ENCODE measurements at regions not wholly inside any gene's neighbourhood (a gene's known extent, or its start where the extent isn't known, plus 50 kb on each side); places are given as distances from the start of the nearest gene placed in this dataset.

GRCh38 chr16:63185235-63185780, 1149.1 kb upstream of the CDH8 start:
- no peaks in the 10 kb centered on the region for H3K27me3 ChIP-seq (ENCODE audit: control insufficient read depth, insufficient read depth, low read length)

DNA sequence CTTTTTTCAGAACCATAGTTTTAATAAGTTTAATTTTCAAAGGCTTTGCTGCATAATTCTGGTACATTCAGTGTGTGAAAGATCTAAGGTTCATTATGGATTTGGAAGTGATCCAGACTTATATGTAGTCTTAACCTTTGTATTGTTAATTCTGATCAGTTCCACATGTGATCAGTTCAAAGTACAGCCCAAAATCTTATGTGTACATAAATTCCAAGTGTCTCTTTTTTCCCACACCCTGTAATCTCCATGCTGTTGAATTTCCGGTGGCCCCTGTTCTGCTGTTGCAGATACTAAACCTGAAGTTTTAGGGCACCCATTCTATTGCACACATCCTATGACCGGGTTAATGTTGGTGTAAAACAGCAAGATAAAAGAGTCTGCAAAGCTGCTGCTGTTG, 1147.5 kb upstream of the CDH8 start:
- Histone ChIP-seq H3K27me3 (ENCODE audit: control insufficient read depth, insufficient read depth, low read length) (no peaks in the 10 kb centered on the region), H3K9ac (ENCODE audit: low read depth, low read length) (no peak overlapping the region), H3K4me1 (ENCODE audit: control insufficient read depth, insufficient read depth, low read length) (no peaks in the 10 kb centered on the region), H3K4me3 (ENCODE audit: low read length) (no peak overlapping the region), H3K9me3 (replicated peaks; ENCODE audit: low read length) (no peaks in the 10 kb centered on the region), H3K36me3 (ENCODE audit: insufficient read depth, low read length) (no peaks in the 10 kb centered on the region), H3K4me2 (ENCODE audit: low read length) (no peak overlapping the region)

More at GRCh38 chr16:63185235-63185780, 1149.1 kb upstream of the CDH8 start:
- Histone ChIP-seq H3K4me2 (ENCODE audit: low read length) (no peak overlapping the region), H3K36me3 (ENCODE audit: insufficient read depth, low read length) (no peaks in the 10 kb centered on the region), H3K4me3 (ENCODE audit: low read length) (no peak overlapping the region), H3K4me1 (ENCODE audit: control insufficient read depth, insufficient read depth, low read length) (no peaks in the 10 kb centered on the region), H3K9me3 (replicated peaks; ENCODE audit: low read length) (no peaks in the 10 kb centered on the region), H3K9ac (ENCODE audit: low read depth, low read length) (no peak overlapping the region)

GRCh38 chr16:63175313-63175712, 1139.1 kb upstream of the CDH8 start:
- H3K4me3 ChIP-seq (ENCODE audit: low read length): no peak overlapping the region
- no peaks in the 10 kb centered on the region for H3K4me1 ChIP-seq (ENCODE audit: control insufficient read depth, insufficient read depth, low read length)
- H3K36me3 ChIP-seq (ENCODE audit: insufficient read depth, low read length): no peaks in the 10 kb centered on the region
- no peaks in the 10 kb centered on the region for H3K9me3 ChIP-seq (replicated peaks; ENCODE audit: low read length)
- H3K4me2 ChIP-seq (ENCODE audit: low read length): no peak overlapping the region
- no peak overlapping the region for H3K9ac ChIP-seq (ENCODE audit: low read depth, low read length)
- H3K27me3 ChIP-seq (ENCODE audit: control insufficient read depth, insufficient read depth, low read length): no peaks in the 10 kb centered on the region

GRCh38 chr16:63174801-63175200, 1138.6 kb upstream of the CDH8 start:
- Histone ChIP-seq H3K9ac (ENCODE audit: low read depth, low read length) (no peak overlapping the region), H3K36me3 (ENCODE audit: insufficient read depth, low read length) (no peaks in the 10 kb centered on the region), H3K27me3 (ENCODE audit: control insufficient read depth, insufficient read depth, low read length) (no peaks in the 10 kb centered on the region), H3K4me3 (ENCODE audit: low read length) (no peak overlapping the region), H3K9me3 (replicated peaks; ENCODE audit: low read length) (no peaks in the 10 kb centered on the region), H3K4me1 (ENCODE audit: control insufficient read depth, insufficient read depth, low read length) (no peaks in the 10 kb centered on the region), H3K4me2 (ENCODE audit: low read length) (no peak overlapping the region)

- H3K9me3 ChIP-seq (replicated peaks; ENCODE audit: low read length): peaks cover 4% of the 10 kb centered on the region
- no peak overlapping the region for H3K4me3 ChIP-seq (ENCODE audit: low read length)
- no peaks in the 10 kb centered on the region for H3K4me1 ChIP-seq (ENCODE audit: control insufficient read depth, insufficient read depth, low read length)
- no peak overlapping the region for H3K4me2 ChIP-seq (ENCODE audit: low read length)
- H3K27me3 ChIP-seq (ENCODE audit: control insufficient read depth, insufficient read depth, low read length): no peaks in the 10 kb centered on the region
- H3K9ac ChIP-seq (ENCODE audit: low read depth, low read length): no peak overlapping the region
- H3K36me3 ChIP-seq (ENCODE audit: insufficient read depth, low read length): no peaks in the 10 kb centered on the region
Measured at GRCh38 chr16:63171545-63171944, 1135.3 kb upstream of the CDH8 start.

DNA sequence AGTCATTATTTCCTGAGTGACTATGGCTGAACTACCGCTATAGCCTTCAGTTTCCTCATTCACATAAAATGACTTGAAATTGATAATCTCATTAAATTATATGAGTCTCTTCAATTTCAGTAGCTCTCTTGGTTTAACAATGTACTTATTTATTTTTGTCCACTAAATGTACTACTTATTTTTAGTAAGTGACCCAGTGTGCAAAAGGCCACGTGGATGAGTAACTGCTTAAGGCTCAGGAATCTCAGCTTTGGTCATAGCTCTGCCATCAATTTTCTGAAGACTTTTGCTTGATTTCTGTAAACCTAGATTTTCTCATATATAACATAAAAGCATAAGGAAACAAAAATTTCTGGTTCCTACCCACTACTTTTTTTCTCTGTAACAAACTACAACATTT, 1132.9 kb upstream of the CDH8 start:
- Histone ChIP-seq H3K4me1 (ENCODE audit: control insufficient read depth, insufficient read depth, low read length) (no peaks in the 10 kb centered on the region), H3K9me3 (replicated peaks; ENCODE audit: low read length) (peaks cover 4% of the 10 kb centered on the region), H3K27me3 (ENCODE audit: control insufficient read depth, insufficient read depth, low read length) (no peaks in the 10 kb centered on the region), H3K9ac (ENCODE audit: low read depth, low read length) (no peak overlapping the region), H3K4me3 (ENCODE audit: low read length) (no peak overlapping the region), H3K36me3 (ENCODE audit: insufficient read depth, low read length) (no peaks in the 10 kb centered on the region), H3K4me2 (ENCODE audit: low read length) (no peak overlapping the region)

DNA sequence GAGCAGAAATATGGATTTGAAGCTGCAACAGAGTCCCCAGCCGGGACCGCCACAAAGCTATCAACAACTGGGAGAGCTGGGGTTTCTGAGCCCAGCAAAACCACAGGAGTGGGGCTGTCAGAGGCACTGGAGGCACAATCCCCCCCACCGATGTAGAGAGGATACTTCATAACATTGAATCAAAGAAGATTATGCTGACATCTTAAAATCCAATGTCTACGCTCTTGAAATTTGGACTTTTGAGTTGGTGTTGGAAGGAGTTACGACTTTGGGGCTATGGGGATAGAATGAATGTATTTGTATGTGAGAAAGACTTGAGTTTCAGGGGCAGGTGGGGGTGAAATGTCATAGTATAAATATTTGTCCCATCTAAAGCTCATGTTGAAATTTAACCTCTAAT, 1121.6 kb upstream of the CDH8 start:
- H3K36me3 ChIP-seq (ENCODE audit: insufficient read depth, low read length): no peaks in the 10 kb centered on the region
- H3K4me2 ChIP-seq (ENCODE audit: low read length): no peak overlapping the region
- no peak overlapping the region for H3K4me3 ChIP-seq (ENCODE audit: low read length)
- H3K27me3 ChIP-seq (ENCODE audit: control insufficient read depth, insufficient read depth, low read length): no peaks in the 10 kb centered on the region
- H3K9ac ChIP-seq (ENCODE audit: low read depth, low read length): no peak overlapping the region
- H3K9me3 ChIP-seq (replicated peaks; ENCODE audit: low read length): no peaks in the 10 kb centered on the region
- H3K4me1 ChIP-seq (ENCODE audit: control insufficient read depth, insufficient read depth, low read length): no peaks in the 10 kb centered on the region

GRCh38 chr16:63146251-63146650, 1110.0 kb upstream of the CDH8 start:
- Histone ChIP-seq H3K4me1 (ENCODE audit: control insufficient read depth, insufficient read depth, low read length) (no peaks in the 10 kb centered on the region), H3K4me3 (ENCODE audit: low read length) (no peak overlapping the region), H3K27me3 (ENCODE audit: control insufficient read depth, insufficient read depth, low read length) (no peaks in the 10 kb centered on the region)

DNA sequence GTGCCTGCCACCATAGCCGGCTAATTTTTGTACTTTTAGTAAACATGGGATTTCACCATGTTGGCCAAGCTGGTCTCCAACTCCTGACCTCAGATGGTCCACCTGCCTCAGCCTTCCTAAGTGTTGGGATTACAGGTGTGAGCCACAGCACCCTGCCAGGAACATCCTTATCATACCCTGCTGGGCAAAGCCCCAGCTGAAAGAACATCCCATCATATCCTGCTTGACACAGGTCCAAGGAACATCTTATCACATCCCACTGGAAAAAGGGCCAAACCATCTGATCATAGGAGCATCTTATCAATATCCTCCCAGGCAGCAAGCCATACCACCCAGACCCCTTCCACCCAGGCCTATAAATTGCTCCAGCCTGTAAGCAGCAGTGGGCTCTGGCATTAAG, 1109.2 kb upstream of the CDH8 start:
- Histone ChIP-seq H3K4me3 (ENCODE audit: low read length) (no peak overlapping the region), H3K36me3 (ENCODE audit: insufficient read depth, low read length) (no peaks in the 10 kb centered on the region), H3K9me3 (replicated peaks; ENCODE audit: low read length) (no peaks in the 10 kb centered on the region), H3K27me3 (ENCODE audit: control insufficient read depth, insufficient read depth, low read length) (no peaks in the 10 kb centered on the region), H3K9ac (ENCODE audit: low read depth, low read length) (no peak overlapping the region), H3K4me2 (ENCODE audit: low read length) (no peak overlapping the region), H3K4me1 (ENCODE audit: control insufficient read depth, insufficient read depth, low read length) (no peaks in the 10 kb centered on the region)

More at GRCh38 chr16:63146251-63146650, 1110.0 kb upstream of the CDH8 start:
- Histone ChIP-seq H3K36me3 (ENCODE audit: insufficient read depth, low read length) (no peaks in the 10 kb centered on the region), H3K4me2 (ENCODE audit: low read length) (no peak overlapping the region), H3K9me3 (replicated peaks; ENCODE audit: low read length) (no peaks in the 10 kb centered on the region), H3K9ac (ENCODE audit: low read depth, low read length) (no peak overlapping the region)

DNA sequence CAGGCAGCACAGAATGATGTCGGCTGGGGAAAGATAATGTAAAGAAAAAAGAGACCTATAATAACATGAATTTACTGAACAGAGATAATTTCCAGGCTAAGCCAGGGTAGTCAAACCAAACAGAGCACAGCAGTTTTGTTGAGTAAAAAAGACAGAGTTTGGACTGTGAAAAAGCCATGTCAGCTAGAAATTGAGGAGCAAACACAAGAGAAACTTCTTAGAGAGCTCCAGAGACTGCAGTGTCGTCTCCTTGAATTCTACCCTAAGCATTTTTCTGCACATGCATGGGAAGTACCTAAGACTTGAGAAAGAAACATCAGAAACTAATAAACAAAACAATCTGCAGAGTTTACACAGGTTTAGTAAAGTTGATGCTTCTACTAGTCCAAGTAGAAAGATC, 1098.8 kb upstream of the CDH8 start:
- Histone ChIP-seq H3K9me3 (replicated peaks; ENCODE audit: low read length) (peaks cover 4% of the 10 kb centered on the region), H3K4me3 (ENCODE audit: low read length) (no peak overlapping the region), H3K27me3 (ENCODE audit: control insufficient read depth, insufficient read depth, low read length) (no peaks in the 10 kb centered on the region), H3K9ac (ENCODE audit: low read depth, low read length) (no peak overlapping the region), H3K4me2 (ENCODE audit: low read length) (no peak overlapping the region), H3K4me1 (ENCODE audit: control insufficient read depth, insufficient read depth, low read length) (no peaks in the 10 kb centered on the region), H3K36me3 (ENCODE audit: insufficient read depth, low read length) (no peaks in the 10 kb centered on the region)

GRCh38 chr16:63131503-63131902, 1095.3 kb upstream of the CDH8 start:
- Histone ChIP-seq H3K9me3 (replicated peaks; ENCODE audit: low read length) (peaks cover 4% of the 10 kb centered on the region), H3K27me3 (ENCODE audit: control insufficient read depth, insufficient read depth, low read length) (no peaks in the 10 kb centered on the region), H3K9ac (ENCODE audit: low read depth, low read length) (no peak overlapping the region), H3K4me2 (ENCODE audit: low read length) (no peak overlapping the region), H3K36me3 (ENCODE audit: insufficient read depth, low read length) (no peaks in the 10 kb centered on the region), H3K4me1 (ENCODE audit: control insufficient read depth, insufficient read depth, low read length) (no peaks in the 10 kb centered on the region), H3K4me3 (ENCODE audit: low read length) (no peak overlapping the region)

DNA sequence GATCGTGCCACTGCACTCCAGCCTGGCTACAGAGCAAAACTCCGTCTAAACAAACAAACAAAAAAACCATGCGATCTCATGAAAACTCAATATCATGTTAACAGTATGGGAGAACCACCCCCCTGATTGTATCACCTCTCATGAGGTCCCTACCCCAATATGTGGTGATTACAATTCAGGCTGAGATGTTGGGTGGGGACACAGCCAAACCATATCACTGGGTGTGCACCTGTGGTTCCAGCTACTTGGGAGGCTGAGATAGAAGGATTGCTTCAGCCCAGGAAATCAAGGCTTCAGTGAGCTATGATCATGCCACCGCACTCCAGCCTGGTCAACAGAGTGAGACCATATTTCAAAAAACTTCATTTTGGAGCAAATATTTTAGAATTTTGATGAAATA, 1094.7 kb upstream of the CDH8 start:
- H3K4me3 ChIP-seq (ENCODE audit: low read length): no peak overlapping the region
- H3K27me3 ChIP-seq (ENCODE audit: control insufficient read depth, insufficient read depth, low read length): no peaks in the 10 kb centered on the region
- H3K4me2 ChIP-seq (ENCODE audit: low read length): no peak overlapping the region

More for the DNA sequence above, 1094.7 kb upstream of the CDH8 start:
- H3K4me1 ChIP-seq (ENCODE audit: control insufficient read depth, insufficient read depth, low read length): no peaks in the 10 kb centered on the region
- H3K36me3 ChIP-seq (ENCODE audit: insufficient read depth, low read length): no peaks in the 10 kb centered on the region
- peaks cover 4% of the 10 kb centered on the region for H3K9me3 ChIP-seq (replicated peaks; ENCODE audit: low read length)
- H3K9ac ChIP-seq (ENCODE audit: low read depth, low read length): no peak overlapping the region
